OCI-LY7 (cell line): ENCODE measurements at regions not wholly inside any gene's neighbourhood (a gene's known extent, or its start where the extent isn't known, plus 50 kb on each side); places are given as distances from the start of the nearest gene placed in this dataset.

ENCODE experiments used
- CTCF ChIP-seq: fragments of 200-600 bp; sonication (generic); conservative IDR thresholded peaks from 2 replicates; pipeline ENCODE4 v1.5.1; 2014; ENCODE audit warnings: mild to moderate bottlenecking, antibody characterized with exemption, low read length, moderate library complexity, mixed read lengths
- EZH2phosphoT487 ChIP-seq: fragments of 200-600 bp; sonication (generic); IDR thresholded peaks from 2 replicates; pipeline ENCODE4 v1.6.1; 2018; ENCODE audit warnings: low read depth, borderline replicate concordance, mild to moderate bottlenecking, mixed run types, antibody characterized with exemption, low read length, moderate library complexity, mixed read lengths

DNA sequence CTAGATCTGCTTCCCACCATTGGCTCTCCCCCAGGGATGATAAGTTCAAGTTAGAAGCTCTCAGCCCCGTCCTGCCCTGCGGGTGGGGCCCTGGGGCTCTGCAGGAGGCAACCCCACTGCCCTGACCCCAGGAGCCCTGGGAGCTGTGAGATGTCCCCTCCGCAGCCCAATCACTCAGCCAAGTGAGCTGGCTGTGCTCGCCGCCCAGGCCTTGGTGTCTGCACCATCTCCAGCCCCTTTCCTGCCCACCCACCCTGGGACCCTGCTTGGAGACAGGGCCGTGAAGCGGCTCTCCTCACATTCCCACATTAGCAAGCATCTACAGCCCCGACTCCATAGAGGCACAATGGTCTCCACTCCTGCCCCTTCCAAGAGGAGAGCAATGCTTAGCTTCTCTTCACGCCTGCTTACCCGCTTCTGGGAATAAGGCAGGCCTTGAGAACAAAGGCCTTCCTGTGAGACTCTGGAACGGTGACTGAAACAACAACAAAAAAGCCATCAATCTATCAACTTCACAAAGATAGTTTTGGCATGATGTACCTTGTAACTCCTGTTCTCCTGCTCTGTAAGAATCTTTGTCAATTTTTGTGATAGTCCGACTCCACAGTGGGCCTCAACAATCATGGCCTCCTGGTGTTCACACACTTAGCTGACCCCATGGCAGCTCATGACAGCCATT lies 67.7 kb downstream of the FOXL3 start:
- TF ChIP-seq CTCF (no peak), EZH2phosphoT487 (no peak)
